ENCODE measurements at regions not wholly inside any gene's neighbourhood (a gene's known extent, or its start where the extent isn't known, plus 50 kb on each side); places are given as distances from the start of the nearest gene placed in this dataset.

DNA sequence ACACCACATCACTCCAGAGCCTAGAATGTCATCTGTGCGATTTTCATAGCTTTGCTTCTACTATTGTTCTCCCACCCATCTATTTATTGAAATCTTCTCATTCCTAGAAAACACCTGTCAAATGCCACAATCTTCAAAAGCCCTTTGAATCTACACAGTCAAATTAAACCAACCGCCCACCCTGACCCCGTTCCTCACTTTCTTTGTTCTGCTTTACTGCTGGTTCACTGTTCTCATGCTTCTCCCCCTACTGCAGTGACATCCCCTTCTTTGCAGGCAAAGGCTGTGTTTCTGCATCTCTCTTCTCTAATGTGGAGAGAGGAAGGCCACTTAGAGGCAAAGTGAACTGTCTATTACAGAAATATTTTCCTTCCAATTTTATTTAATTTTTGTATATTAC, 152.4 kb upstream of the NEBL start:
- no peaks in the 10 kb centered on the region for H3K4me1 ChIP-seq (replicated peaks in 1 of 4; ENCODE audit: control insufficient read depth in 3 of 4, insufficient read depth in 4 of 4, low read length in 3 of 4)
- H3K79me1 ChIP-seq (ENCODE audit: low read depth, low read length) = no peaks in the 10 kb centered on the region
- no peak overlapping the region for H3K4me3 ChIP-seq (ENCODE audit: extremely low read depth in 1 of 4, insufficient read depth in 2 of 4, low read depth in 3 of 4, low read length in 4 of 4)
- H3K9me3 ChIP-seq (ENCODE audit: insufficient read depth in 2 of 2, low read depth in 1 of 2, low read length in 1 of 2) = no peaks in the 10 kb centered on the region
- no peaks in the 10 kb centered on the region; a peak in 1 of 4 replicates for H3K79me2 ChIP-seq (ENCODE audit: control insufficient read depth in 1 of 2, insufficient read depth in 2 of 2, low read length in 2 of 2)
- H3K14ac ChIP-seq (ENCODE audit: insufficient read length) = no peak overlapping the region
- no peak overlapping the region for H3K56ac ChIP-seq (replicated peaks; ENCODE audit: insufficient read length, low read depth, low read length)
- H3K4ac ChIP-seq (replicated peaks; ENCODE audit: insufficient read length, low read depth, low read length) = no peak overlapping the region
- no peak overlapping the region for H2BK5ac ChIP-seq (ENCODE audit: low read depth, low read length)
- H4K5ac ChIP-seq (ENCODE audit: insufficient read length, low read depth, low read length) = no peak overlapping the region
- CTCF ChIA-PET (ENCODE audit: partially characterized antibody) = no interaction called here
- no peaks in the 10 kb centered on the region for H3K36me3 ChIP-seq (ENCODE audit: control insufficient read depth in 2 of 4, insufficient read depth in 4 of 4, low read length in 3 of 4)
- H4K20me1 ChIP-seq (replicated peaks in 1 of 2; ENCODE audit: control insufficient read depth in 1 of 2, insufficient read depth in 2 of 2, low read length in 2 of 2) = no peaks in the 10 kb centered on the region
- H3K27me3 ChIP-seq (replicated peaks in 1 of 4; ENCODE audit: control insufficient read depth in 3 of 4, extremely low read depth in 1 of 4, insufficient read depth in 3 of 4, low read length in 3 of 4) = no peaks in the 10 kb centered on the region
- H4K8ac ChIP-seq (ENCODE audit: extremely low read depth, insufficient read depth, low read length) = no peak overlapping the region
- DNase-seq (ENCODE audit: low read depth in 1 of 2, low spot score in 2 of 2) (no peak), FAIRE-seq (no peak)
- POLR2A ChIA-PET (ENCODE audit: partially characterized antibody) = no interaction called here
- no peak overlapping the region for H3K23ac ChIP-seq (ENCODE audit: insufficient read length)
- H2BK15ac ChIP-seq (ENCODE audit: low read length) = no peak overlapping the region
- H2BK20ac ChIP-seq (ENCODE audit: low read length) = no peak overlapping the region
- H4K91ac ChIP-seq (replicated peaks; ENCODE audit: insufficient read length, low read length) = no peak overlapping the region
- TF ChIP-seq SP2 (IDR thresholded peaks at IDR 0.05; ENCODE audit: low read length) (no peak), BRCA1 (IDR thresholded peaks at IDR 0.05; ENCODE audit: low read depth, low read length) (no peak), TAF1 (IDR thresholded peaks at IDR 0.05; ENCODE audit: low read depth, low read length) (no peak), TBP (IDR thresholded peaks at IDR 0.05; ENCODE audit: low read depth, low read length) (no peak), RFX5 (IDR thresholded peaks at IDR 0.05; ENCODE audit: borderline replicate concordance, low read depth, low read length) (no peak)
- TF ChIP-seq, protein P1, sequence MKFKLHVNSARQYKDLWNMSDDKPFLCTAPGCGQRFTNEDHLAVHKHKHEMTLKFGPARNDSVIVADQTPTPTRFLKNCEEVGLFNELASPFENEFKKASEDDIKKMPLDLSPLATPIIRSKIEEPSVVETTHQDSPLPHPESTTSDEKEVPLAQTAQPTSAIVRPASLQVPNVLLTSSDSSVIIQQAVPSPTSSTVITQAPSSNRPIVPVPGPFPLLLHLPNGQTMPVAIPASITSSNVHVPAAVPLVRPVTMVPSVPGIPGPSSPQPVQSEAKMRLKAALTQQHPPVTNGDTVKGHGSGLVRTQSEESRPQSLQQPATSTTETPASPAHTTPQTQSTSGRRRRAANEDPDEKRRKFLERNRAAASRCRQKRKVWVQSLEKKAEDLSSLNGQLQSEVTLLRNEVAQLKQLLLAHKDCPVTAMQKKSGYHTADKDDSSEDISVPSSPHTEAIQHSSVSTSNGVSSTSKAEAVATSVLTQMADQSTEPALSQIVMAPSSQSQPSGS (IDR thresholded peaks at IDR 0.05; ENCODE audit: low read length) = no peak
- H3K23me2 ChIP-seq (ENCODE audit: low read depth, low read length) = no peaks in the 10 kb centered on the region
- H2BK12ac ChIP-seq (ENCODE audit: low read depth, low read length) = no peak overlapping the region
- H2AFZ ChIP-seq (ENCODE audit: low read length) = no peak overlapping the region
- no peak overlapping the region for H3K27ac ChIP-seq (ENCODE audit: low read depth, low read length)
- H2AK5ac ChIP-seq (ENCODE audit: low read depth, low read length) = no peak overlapping the region
- no peak overlapping the region for H3K4me2 ChIP-seq (ENCODE audit: insufficient read depth in 1 of 2, low read depth in 2 of 2, low read length in 2 of 2)
- no peak overlapping the region for H3K18ac ChIP-seq (ENCODE audit: extremely low read depth, low read length)
- no peak overlapping the region for H2BK120ac ChIP-seq (replicated peaks; ENCODE audit: low read depth, low read length)
- H3K9ac ChIP-seq (replicated peaks in 1 of 4; ENCODE audit: extremely low read depth in 1 of 4, low read depth in 3 of 4, low read length in 3 of 4) = no peak overlapping the region
- 88% methylated on average over 3 of the region's 3 CpGs; no CpG with 5 or more reads in 1 of the 2 experiments for WGBS, 2 experiments (ENCODE audit: extremely low coverage in 1 of 2, insufficient coverage in 1 of 2, insufficient read length in 1 of 2, insufficient replicate concordance in 2 of 2, low coverage in 1 of 2, low lambda C conversion rate in 2 of 2, missing lambda C conversion rate in 1 of 2)
